GM23338 (cell line): ENCODE measurements at regions not wholly inside any gene's neighbourhood (a gene's known extent, or its start where the extent isn't known, plus 50 kb on each side); places are given as distances from the start of the nearest gene placed in this dataset.

Experiments used
- CREB1 ChIP-seq: fragments of 250-450 bp; sonication (Bioruptor Pico); IDR thresholded peaks from 2 replicates; pipeline ENCODE4 v1.5.0; 2020; ENCODE audit warnings: low read depth, mild to moderate bottlenecking, moderate library complexity
- CTCF ChIP-seq, 2 experiments: fragments of 200-600 bp in 1 of 2; sonication (generic) in 1 of 2; conservative IDR thresholded peaks; 2 replicates each; pipeline versions ENCODE4 v1.5.1 to v1.6.1; 2016 to 2017; ENCODE audit warnings: antibody characterized with exemption in 2 of 2, low read depth in 2 of 2, mild to moderate bottlenecking in 2 of 2, moderate library complexity in 1 of 2
- ETS1 ChIP-seq: IDR thresholded peaks from 2 replicates; pipeline ENCODE4 v1.6.1; 2016; ENCODE audit warnings: antibody characterized with exemption
- EZH2 ChIP-seq: fragments of 200-600 bp; sonication (generic); IDR thresholded peaks from one replicate; pipeline ENCODE4 v1.8.0; 2017; ENCODE audit warnings: antibody characterized with exemption, mild to moderate bottlenecking, low read depth; ENCODE audit not compliant: unreplicated experiment
- EZH2phosphoT487 ChIP-seq: fragments of 200-600 bp; sonication (generic); IDR thresholded peaks from one replicate; pipeline ENCODE4 v1.8.1; 2018; ENCODE audit warnings: antibody characterized with exemption; ENCODE audit not compliant: unreplicated experiment
- JUNB ChIP-seq: IDR thresholded peaks from one replicate; pipeline ENCODE4 v1.6.1; 2016; ENCODE audit warnings: antibody characterized with exemption; ENCODE audit not compliant: unreplicated experiment
- NANOG ChIP-seq: IDR thresholded peaks from 2 replicates; pipeline ENCODE4 v1.6.1; 2016; ENCODE audit warnings: antibody characterized with exemption, borderline replicate concordance
- POLR2AphosphoS5 ChIP-seq: IDR thresholded peaks from 2 replicates; pipeline ENCODE4 v1.6.1; 2016; ENCODE audit warnings: antibody characterized with exemption, low read depth
- REST ChIP-seq: IDR thresholded peaks from one replicate; pipeline ENCODE4 v1.6.1; 2018; ENCODE audit warnings: antibody characterized with exemption; ENCODE audit not compliant: unreplicated experiment
- STAT1 ChIP-seq: IDR thresholded peaks from one replicate; pipeline ENCODE4 v1.6.1; 2016; ENCODE audit warnings: antibody characterized with exemption; ENCODE audit not compliant: unreplicated experiment
- ZNF114 ChIP-seq: fragments of 250-450 bp; sonication (Bioruptor Pico); IDR thresholded peaks from 2 replicates; pipeline ENCODE4 v1.5.0; 2020; ENCODE audit warnings: mild to moderate bottlenecking, moderate library complexity
- ZNF331 ChIP-seq: fragments of 250-450 bp; sonication (Bioruptor Pico); IDR thresholded peaks from 2 replicates; pipeline ENCODE4 v1.5.0; 2020; ENCODE audit warnings: low read depth, mild to moderate bottlenecking, moderate library complexity
- ZNF462 ChIP-seq: fragments of 250-450 bp; sonication (Bioruptor Pico); IDR thresholded peaks from 2 replicates; pipeline ENCODE4 v1.5.0; 2020; ENCODE audit warnings: mild to moderate bottlenecking, moderate library complexity

- TF ChIP-seq REST (no peak), CTCF (conservative IDR thresholded peaks at IDR 0.05; ENCODE audit: low read depth in 2 of 2) (no peak), CREB1 (CRISPR knock-in tag) (no peak), EZH2phosphoT487 (no peak), POLR2AphosphoS5 (no peak), ZNF114 (no peak), EZH2 (no peak), JUNB (no peak), NANOG (no peak), ETS1 (no peak), ZNF331 (CRISPR knock-in tag) (no peak), STAT1 (no peak), ZNF462 (no peak)
These were observed 490.2 kb downstream of the PRR16 start for GRCh38 chr5:120954255-120954654.
